PC-3 (cell line): ENCODE measurements at regions not wholly inside any gene's neighbourhood (a gene's known extent, or its start where the extent isn't known, plus 50 kb on each side); places are given as distances from the start of the nearest gene placed in this dataset.

Source experiments
- EZH2 ChIP-seq: fragments of 300-600 bp; sonication (generic); IDR thresholded peaks from one replicate; pipeline ENCODE4 v1.6.1; 2017; ENCODE audit warnings: antibody characterized with exemption, mild to moderate bottlenecking, low read length; ENCODE audit not compliant: unreplicated experiment
- EZH2phosphoT487 ChIP-seq: fragments of 300-600 bp; sonication (generic); IDR thresholded peaks from 2 replicates; pipeline ENCODE4 v1.6.1; 2018; ENCODE audit warnings: mild to moderate bottlenecking, antibody characterized with exemption, low read length, borderline replicate concordance
- TF ChIP-seq, protein P1 (sequence below): fragments of 300-600 bp; sonication (generic); conservative IDR thresholded peaks from 2 replicates; pipeline ENCODE4 v1.5.1; 2017; ENCODE audit warnings: antibody characterized with exemption, low read depth, mild to moderate bottlenecking, low read length

DNA sequence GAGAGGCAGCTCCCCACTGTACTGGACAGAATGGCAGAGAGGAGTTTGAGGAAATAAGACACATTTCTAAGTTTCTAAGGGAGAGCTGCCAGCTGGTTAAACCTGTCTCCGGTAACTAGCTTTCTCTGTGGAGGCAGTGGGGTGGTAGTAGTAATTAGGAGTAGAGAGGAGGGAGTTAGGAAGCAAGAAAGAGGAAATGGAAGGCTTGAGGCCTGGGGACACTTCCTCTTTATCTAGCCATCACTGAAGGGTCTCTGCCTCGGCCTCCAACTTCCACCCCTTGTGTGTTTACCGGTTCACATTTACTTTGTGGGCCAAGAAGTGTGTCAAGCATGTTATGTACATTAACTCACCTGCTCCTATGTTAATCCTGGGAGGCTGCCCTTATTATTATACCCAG is 462.2 kb upstream of the DMAC1 start:
- TF ChIP-seq, protein P1, sequence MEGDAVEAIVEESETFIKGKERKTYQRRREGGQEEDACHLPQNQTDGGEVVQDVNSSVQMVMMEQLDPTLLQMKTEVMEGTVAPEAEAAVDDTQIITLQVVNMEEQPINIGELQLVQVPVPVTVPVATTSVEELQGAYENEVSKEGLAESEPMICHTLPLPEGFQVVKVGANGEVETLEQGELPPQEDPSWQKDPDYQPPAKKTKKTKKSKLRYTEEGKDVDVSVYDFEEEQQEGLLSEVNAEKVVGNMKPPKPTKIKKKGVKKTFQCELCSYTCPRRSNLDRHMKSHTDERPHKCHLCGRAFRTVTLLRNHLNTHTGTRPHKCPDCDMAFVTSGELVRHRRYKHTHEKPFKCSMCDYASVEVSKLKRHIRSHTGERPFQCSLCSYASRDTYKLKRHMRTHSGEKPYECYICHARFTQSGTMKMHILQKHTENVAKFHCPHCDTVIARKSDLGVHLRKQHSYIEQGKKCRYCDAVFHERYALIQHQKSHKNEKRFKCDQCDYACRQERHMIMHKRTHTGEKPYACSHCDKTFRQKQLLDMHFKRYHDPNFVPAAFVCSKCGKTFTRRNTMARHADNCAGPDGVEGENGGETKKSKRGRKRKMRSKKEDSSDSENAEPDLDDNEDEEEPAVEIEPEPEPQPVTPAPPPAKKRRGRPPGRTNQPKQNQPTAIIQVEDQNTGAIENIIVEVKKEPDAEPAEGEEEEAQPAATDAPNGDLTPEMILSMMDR: no peak
- no peak for TF ChIP-seq EZH2
- no peak for TF ChIP-seq EZH2phosphoT487
